GM21390 (cell line): ENCODE measurements at regions not wholly inside any gene's neighbourhood (a gene's known extent, or its start where the extent isn't known, plus 50 kb on each side); places are given as distances from the start of the nearest gene placed in this dataset.
"Not testable (repeated sequence)": the region's sequence is repeated elsewhere in the genome, so short reads cannot be mapped to it uniquely, and the experiment has no call there.

Experiments
- ATAC-seq: cut with Tn5 transposase; IDR thresholded peaks from one replicate; pipeline ENCODE4 v1.9.1; 2021; ENCODE audit not compliant: unreplicated experiment

- no peak for ATAC-seq
Observed at GRCh38 chr20:48492015-48492714, 335.6 kb downstream of the PREX1 start.

DNA sequence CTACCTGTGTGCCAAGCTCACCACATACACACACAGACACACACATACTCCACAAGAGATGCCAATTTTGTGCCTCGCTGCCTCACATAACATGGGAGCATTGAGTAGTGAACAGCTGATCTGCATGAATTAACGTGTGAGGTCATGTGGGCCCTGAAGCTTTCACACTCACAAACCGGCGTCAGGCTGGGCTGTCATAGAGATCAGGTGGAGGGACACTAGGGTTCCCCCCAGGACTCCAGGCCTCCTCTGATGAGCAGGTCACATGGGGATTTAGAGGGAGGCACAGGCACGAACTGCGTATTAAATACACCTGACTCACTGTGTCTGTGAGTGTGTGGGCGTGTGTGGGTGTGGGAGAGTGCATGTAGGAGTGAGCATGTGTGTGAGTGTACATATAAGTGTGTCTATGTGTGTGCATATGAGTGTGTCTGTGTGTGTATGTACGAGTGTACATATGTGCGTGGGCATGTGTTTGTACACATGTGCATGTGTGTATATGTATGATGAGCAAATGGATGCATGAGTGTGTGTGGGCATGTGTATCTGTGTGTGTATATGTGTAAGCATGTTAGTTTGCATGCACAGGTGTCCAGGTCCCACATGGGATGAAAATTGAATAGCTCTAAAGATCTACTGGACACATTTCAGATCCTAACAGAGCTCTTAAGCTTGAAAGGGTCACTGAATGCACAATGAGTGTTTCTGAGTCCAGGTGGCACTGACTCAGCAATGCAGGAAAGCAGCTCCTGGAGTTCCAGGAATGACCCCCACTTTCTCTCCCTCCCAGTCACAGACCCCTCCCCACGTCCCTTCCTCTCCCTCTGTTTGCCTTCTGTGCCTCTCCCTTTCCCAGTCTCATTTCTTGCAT, 336.6 kb downstream of the PREX1 start:
- no peak for ATAC-seq

- not testable (repeated sequence) for ATAC-seq
Observed at GRCh38 chr20:48490341-48490740, 337.5 kb downstream of the PREX1 start.

DNA sequence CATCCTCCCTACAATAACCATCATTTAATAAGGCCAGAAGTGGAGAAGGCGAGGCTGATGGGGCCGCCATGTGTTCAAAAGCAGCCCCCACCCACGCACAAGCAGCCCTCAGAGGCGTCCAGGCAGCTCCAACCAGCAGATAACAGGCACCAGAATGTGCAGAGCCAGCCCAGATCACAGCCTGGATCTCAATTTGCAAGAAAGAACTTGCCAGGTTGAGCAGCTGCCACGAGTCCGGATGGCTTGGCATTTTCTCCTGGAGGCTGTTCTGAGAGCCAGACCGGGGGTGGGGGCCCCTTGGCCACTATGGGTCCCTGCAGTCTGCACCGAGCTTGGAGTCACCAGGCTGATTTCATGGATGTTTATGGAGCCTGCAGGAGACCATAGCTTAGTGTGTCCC, 338.1 kb downstream of the PREX1 start:
- no peak for ATAC-seq

DNA sequence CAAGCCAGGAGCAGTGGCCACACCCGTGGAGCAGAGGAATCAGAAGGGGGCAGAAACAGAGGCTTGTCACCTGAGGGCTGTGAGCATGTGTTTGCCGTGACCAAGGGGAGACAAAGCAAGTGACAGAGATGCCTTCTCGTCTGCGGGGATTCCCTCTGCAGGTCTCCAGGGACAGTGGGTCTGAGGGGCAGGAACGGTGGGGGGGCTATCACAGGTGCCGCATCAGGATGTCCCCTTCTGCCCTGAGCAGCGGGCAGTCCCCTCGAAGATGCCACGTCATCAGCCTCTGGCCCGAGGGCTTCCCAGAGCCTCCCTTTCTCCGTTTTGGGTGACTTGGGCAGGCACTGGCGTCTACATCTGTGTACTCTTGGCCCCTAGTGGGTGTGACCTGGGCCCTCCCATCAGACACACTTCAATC, 338.7 kb downstream of the PREX1 start:
- ATAC-seq, result peak; percentile 36

GRCh38 chr20:48488334-48489034, 339.3 kb downstream of the PREX1 start:
- ATAC-seq, result peak; percentile 65

DNA sequence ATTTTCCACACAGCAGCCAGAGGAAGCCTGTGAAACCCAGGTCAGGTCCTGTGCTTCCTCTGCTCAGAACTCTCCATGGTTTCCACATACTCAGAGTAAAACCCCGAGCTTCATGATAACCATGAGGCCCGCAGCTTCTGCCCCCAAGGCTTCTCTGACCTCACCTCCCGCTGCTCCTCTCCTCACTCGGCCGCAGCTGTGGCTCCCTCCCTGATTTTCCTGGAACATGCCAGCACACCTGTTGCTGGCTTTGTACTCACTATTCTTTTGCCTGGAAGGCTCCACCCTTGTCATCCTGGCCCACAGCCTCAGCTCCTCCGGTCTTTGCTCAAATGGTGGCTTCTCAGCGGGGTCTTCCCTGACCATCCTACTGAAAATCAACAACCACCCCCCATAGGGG, 341.7 kb downstream of the PREX1 start:
- no peak for ATAC-seq

GRCh38 chr20:48485153-48485552, 342.6 kb downstream of the PREX1 start:
- not testable (repeated sequence) for ATAC-seq

- ATAC-seq, result no peak
Observed at GRCh38 chr20:48483334-48484066, 344.3 kb downstream of the PREX1 start.

DNA sequence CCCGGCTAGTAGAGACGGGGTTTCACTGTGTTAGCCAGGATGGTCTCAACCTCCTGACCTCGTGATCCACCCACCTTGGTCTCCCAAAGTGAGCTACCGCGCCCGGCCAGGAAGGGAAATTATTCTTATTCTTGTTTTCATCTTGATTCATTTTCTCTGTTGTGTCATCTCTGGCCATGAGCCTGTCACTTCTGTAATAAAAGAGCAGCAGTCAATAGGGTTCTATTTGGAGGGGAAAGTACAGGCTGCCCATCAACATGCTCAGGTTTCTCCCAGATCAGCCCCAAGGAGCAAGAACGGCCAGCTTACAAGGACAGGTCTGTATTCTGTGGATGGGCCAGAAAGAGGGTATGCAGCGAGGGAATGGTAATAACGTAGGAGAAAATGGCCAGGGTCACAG, 345.0 kb downstream of the PREX1 start:
- no peak for ATAC-seq

- no peak for ATAC-seq
Observed at GRCh38 chr20:48480216-48480772, 347.5 kb downstream of the PREX1 start.

DNA sequence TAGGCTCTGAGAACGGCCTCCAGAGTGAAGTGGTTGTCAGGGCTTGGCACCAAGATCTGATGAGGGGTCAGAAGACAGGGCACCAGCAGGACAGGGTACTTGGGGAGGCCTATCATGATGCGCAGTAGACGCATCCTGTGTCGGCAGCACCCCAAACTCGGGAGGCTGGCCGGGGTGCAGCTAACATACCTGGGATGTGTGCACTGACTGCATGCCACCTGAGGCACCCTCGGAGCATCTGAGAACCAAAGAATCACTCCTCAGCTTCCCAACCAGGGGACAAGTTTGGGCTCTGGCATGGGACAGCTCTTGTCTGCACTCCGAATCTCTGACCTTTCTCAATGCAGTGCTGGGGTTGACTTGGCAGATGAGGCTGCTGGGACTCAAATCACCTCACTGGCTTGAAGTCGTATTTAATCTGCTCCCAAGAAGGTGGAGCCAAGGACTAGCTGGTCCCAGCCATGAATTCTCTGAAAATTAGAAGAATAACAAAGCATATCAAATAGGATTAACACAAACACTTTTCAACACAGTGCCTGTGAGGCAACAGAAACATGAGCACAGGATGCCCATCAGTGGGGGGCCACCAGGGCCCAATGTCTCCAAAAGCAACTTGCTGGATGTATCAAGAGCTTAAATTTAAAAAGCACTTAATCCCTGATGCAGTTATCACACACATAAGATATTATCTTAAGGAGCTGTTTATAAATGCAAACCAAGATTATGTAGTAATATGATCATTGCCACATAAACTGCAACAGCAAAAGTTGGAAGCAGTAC, 348.8 kb downstream of the PREX1 start:
- no peak for ATAC-seq

DNA sequence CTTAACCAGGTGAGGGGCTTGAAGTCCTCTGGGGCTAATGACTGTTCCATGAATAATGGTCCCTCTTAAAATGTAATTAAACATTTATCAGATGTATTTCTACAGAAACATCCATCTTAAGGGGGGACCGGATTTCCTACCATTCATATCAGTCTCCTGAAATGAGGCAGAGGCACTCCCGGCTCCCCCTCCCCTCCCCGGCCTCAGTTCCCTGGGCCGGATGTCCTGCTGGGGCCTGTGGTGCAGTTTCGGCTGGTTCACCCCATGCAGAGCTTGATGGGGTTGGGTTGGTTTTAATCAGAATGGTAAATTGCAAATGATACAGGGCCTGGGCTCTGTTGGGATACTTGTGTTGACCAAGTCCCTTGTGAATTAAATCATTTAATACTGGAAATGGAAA, 349.4 kb downstream of the PREX1 start:
- no peak for ATAC-seq

- no peak for ATAC-seq
Observed at GRCh38 chr20:48476854-48477253, 350.9 kb downstream of the PREX1 start.

DNA sequence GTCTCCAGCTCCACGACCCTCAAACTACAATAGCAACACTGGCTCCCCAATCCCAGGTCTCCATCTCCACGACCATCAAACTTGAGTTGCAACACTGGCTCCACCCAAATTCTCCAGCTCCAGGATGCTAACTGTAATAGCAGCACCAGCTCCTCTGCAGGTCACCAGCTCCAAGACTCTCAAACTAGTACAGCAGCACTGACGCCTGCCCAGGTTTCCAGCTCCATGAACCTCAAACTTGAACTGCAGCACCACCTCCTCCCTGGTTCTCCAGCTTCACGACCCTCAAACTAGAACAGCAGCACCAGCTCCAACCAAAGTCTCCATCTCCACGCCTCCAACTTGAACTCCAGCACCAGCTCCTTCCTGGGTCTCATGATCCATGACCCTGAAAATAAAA, 353.8 kb downstream of the PREX1 start:
- no peak for ATAC-seq

- ATAC-seq, result no peak
Observed at GRCh38 chr20:48471759-48472408, 355.9 kb downstream of the PREX1 start.

DNA sequence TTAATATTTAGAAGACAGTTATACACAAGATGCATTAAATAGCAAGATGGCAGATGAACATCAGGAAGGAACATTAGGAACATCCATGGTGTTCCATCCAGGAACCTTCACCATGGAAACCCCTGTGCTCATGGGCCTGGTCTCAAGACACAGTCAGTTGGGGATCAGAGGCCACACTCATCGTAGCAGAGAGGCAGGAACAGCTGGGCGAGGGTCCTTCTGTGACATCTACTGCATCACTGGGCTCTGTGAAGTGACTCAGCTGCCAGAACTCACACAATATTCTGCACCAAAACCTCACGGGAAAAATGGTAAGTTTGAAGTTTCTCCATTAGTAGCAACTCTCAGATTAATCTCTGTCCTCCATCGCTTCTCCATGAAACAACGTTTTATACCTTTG, 356.6 kb downstream of the PREX1 start:
- no peak for ATAC-seq

DNA sequence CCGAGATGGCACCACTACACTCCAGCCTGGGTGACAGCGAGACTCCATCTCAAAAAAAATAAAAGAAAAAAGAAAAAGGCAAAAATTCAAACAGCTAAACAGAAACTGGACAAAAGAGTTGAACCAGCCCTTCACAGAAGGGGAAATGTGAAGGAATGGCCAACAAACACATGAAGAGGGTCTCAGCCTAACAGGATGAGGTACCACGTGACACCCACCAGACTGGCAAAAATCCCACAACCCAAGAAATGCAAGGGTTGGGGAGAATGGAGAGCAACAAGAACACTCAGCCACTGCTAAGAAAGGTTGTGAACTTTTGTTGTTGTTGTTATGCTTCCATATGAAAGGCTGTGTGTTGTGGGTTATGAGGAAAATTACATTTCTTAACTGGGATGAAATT, 357.7 kb downstream of the PREX1 start:
- no peak for ATAC-seq

DNA sequence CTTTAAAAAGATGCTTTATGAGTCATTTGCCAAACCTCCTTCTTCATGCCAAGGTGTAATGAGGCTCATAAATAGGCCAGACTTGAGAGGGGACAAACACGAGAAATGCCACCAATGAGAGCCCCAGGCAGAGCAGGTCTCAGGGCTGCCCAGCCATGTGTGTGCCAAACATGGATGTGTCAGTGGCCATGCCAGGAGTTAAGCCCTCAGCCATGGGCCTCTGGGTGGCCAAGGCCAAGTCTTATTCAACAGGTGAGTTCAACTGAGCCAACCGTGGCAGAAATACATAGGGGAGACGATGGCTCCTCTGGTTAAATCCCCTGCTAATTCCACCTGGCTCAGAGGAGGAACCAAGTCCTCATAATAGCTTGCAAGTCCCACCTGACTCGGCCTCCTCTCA, 358.8 kb downstream of the PREX1 start:
- no peak for ATAC-seq
